HEK293 (cell line): ENCODE measurements at regions not wholly inside any gene's neighbourhood (a gene's known extent, or its start where the extent isn't known, plus 50 kb on each side); places are given as distances from the start of the nearest gene placed in this dataset.

Experiments used
- CTCF ChIA-PET: fragments of 350-600 bp; formaldehyde crosslinking; extraction: SDS; loops from one replicate; lab custom pipeline; 2021; ENCODE audit warnings: antibody characterized with exemption; lab: Yijun Ruan, JAX
- POLR2A ChIA-PET: fragments of 300-600 bp; formaldehyde crosslinking; extraction: SDS; loops from one replicate; lab custom pipeline; 2020; ENCODE audit warnings: antibody characterized with exemption, inconsistent platforms; lab: Yijun Ruan, JAX
- H3K27ac ChIP-seq: fragments of 200-500 bp; sonication (Bioruptor generic); 2 replicates; pipeline ENCODE4 v1.5.1; 2014; ENCODE audit warnings: low read depth, low read length, control low read depth, inconsistent platforms; ENCODE audit errors: extremely low read depth
- H3K36me3 ChIP-seq, 2 experiments: fragments of 200-500 bp in 1 of 2; sonication (Bioruptor generic) in 1 of 2; 1 replicate in 1 of 2; 2 replicates in 1 of 2; pipeline ENCODE4 v1.5.1; 2014 to 2017; ENCODE audit warnings: inconsistent platforms in 2 of 2, low read length in 2 of 2; ENCODE audit not compliant: control insufficient read depth in 2 of 2, insufficient read depth in 1 of 2
- H3K4me1 ChIP-seq: fragments of 200-500 bp; sonication (Bioruptor generic); 2 replicates; pipeline ENCODE4 v1.5.1; 2014; ENCODE audit warnings: mild to moderate bottlenecking, low read length, inconsistent platforms; ENCODE audit not compliant: control insufficient read depth, insufficient read depth
- H3K4me3 ChIP-seq: 2 replicates; pipeline ENCODE4 v1.5.1; 2011; ENCODE audit warnings: low read depth, mild to moderate bottlenecking, control low read depth, low read length, moderate library complexity
- H3K9me3 ChIP-seq: fragments of 200-500 bp; sonication (Bioruptor generic); 2 replicates; pipeline ENCODE4 v1.5.1; 2014; ENCODE audit warnings: low read depth, low read length, inconsistent platforms; ENCODE audit not compliant: control insufficient read depth, insufficient read depth
- TRIM28 ChIP-seq: IDR thresholded peaks from 2 replicates; pipeline ENCODE4 v1.6.1; 2011; ENCODE audit warnings: low read length, control low read depth, borderline replicate concordance
- YY1 ChIP-seq: fragments of 450-650 bp; formaldehyde crosslinking; IDR thresholded peaks from 2 replicates; pipeline ENCODE4 v1.5.1; 2018; ENCODE audit warnings: missing biosample characterization, missing genetic modification characterization
- ZBTB48 ChIP-seq: fragments of 450-650 bp; formaldehyde crosslinking; IDR thresholded peaks from 2 replicates; pipeline ENCODE4 v1.5.1; 2016; ENCODE audit warnings: missing biosample characterization, missing genetic modification characterization
- ZNF37A ChIP-seq: fragments of 450-650 bp; IDR thresholded peaks from 2 replicates; pipeline ENCODE4 v1.5.1; 2018; ENCODE audit warnings: missing biosample characterization, missing genetic modification characterization
- ZNF529 ChIP-seq: fragments of 450-650 bp; formaldehyde crosslinking; IDR thresholded peaks from 2 replicates; pipeline ENCODE4 v1.5.1; 2017; ENCODE audit warnings: missing genetic modification characterization, missing biosample characterization; ENCODE audit not compliant: insufficient replicate concordance
- ZNF629 ChIP-seq: fragments of 450-650 bp; formaldehyde crosslinking; IDR thresholded peaks from 2 replicates; pipeline ENCODE4 v1.5.1; 2017; ENCODE audit warnings: missing biosample characterization, missing genetic modification characterization
- ZNF768 ChIP-seq: fragments of 450-650 bp; formaldehyde crosslinking; IDR thresholded peaks from 2 replicates; pipeline ENCODE4 v1.5.1; 2018; ENCODE audit warnings: missing biosample characterization, mild to moderate bottlenecking, missing genetic modification characterization
- TF ChIP-seq, protein P1 (sequence below): fragments of 450-650 bp; formaldehyde crosslinking; IDR thresholded peaks from 2 replicates; pipeline ENCODE4 v1.5.1; 2016; ENCODE audit warnings: missing biosample characterization, missing genetic modification characterization, borderline replicate concordance
- TF ChIP-seq, protein P2 (sequence below): fragments of 450-650 bp; formaldehyde crosslinking; IDR thresholded peaks from 2 replicates; pipeline ENCODE4 v1.5.1; 2017; ENCODE audit warnings: missing biosample characterization, missing genetic modification characterization
- TF ChIP-seq, protein P3 (sequence below): fragments of 450-650 bp; formaldehyde crosslinking; IDR thresholded peaks from 2 replicates; pipeline ENCODE4 v1.5.1; 2016; ENCODE audit warnings: missing biosample characterization, missing genetic modification characterization
- TF ChIP-seq, protein P4 (sequence below): fragments of 450-650 bp; formaldehyde crosslinking; IDR thresholded peaks from 2 replicates; pipeline ENCODE4 v1.5.1; 2016; ENCODE audit warnings: missing biosample characterization, missing genetic modification characterization

DNA sequence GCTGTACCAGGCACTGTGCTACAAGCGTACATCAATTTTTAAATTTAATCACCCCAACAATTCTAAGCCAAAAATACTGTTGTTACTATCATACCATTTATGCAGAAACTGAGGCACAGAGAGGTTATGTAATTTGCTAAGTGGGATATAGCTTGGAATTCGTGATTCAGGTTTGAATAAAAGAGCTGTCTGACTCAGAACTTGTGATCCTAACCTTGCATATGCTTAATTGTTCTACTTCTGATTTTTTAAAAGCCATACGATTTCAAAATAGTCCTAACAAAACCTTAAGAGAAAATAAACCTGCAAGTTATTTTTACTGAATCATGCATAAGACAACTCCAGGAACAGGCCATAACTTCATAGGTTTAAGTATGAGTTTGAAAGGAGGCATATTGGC, 498.0 kb upstream of the CFAP20DC start:
- TF ChIP-seq ZNF529 (no peak), ZNF37A (tag by site-specific recombination) (no peak), ZNF768 (tag by site-specific recombination) (no peak), ZNF629 (tag by site-specific recombination) (no peak), YY1 (tag by site-specific recombination) (no peak), ZBTB48 (tag by site-specific recombination) (no peak)
- TF ChIP-seq, protein P1, sequence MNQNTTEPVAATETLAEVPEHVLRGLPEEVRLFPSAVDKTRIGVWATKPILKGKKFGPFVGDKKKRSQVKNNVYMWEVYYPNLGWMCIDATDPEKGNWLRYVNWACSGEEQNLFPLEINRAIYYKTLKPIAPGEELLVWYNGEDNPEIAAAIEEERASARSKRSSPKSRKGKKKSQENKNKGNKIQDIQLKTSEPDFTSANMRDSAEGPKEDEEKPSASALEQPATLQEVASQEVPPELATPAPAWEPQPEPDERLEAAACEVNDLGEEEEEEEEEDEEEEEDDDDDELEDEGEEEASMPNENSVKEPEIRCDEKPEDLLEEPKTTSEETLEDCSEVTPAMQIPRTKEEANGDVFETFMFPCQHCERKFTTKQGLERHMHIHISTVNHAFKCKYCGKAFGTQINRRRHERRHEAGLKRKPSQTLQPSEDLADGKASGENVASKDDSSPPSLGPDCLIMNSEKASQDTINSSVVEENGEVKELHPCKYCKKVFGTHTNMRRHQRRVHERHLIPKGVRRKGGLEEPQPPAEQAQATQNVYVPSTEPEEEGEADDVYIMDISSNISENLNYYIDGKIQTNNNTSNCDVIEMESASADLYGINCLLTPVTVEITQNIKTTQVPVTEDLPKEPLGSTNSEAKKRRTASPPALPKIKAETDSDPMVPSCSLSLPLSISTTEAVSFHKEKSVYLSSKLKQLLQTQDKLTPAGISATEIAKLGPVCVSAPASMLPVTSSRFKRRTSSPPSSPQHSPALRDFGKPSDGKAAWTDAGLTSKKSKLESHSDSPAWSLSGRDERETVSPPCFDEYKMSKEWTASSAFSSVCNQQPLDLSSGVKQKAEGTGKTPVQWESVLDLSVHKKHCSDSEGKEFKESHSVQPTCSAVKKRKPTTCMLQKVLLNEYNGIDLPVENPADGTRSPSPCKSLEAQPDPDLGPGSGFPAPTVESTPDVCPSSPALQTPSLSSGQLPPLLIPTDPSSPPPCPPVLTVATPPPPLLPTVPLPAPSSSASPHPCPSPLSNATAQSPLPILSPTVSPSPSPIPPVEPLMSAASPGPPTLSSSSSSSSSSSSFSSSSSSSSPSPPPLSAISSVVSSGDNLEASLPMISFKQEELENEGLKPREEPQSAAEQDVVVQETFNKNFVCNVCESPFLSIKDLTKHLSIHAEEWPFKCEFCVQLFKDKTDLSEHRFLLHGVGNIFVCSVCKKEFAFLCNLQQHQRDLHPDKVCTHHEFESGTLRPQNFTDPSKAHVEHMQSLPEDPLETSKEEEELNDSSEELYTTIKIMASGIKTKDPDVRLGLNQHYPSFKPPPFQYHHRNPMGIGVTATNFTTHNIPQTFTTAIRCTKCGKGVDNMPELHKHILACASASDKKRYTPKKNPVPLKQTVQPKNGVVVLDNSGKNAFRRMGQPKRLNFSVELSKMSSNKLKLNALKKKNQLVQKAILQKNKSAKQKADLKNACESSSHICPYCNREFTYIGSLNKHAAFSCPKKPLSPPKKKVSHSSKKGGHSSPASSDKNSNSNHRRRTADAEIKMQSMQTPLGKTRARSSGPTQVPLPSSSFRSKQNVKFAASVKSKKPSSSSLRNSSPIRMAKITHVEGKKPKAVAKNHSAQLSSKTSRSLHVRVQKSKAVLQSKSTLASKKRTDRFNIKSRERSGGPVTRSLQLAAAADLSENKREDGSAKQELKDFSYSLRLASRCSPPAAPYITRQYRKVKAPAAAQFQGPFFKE = no peak
- TF ChIP-seq, protein P2, sequence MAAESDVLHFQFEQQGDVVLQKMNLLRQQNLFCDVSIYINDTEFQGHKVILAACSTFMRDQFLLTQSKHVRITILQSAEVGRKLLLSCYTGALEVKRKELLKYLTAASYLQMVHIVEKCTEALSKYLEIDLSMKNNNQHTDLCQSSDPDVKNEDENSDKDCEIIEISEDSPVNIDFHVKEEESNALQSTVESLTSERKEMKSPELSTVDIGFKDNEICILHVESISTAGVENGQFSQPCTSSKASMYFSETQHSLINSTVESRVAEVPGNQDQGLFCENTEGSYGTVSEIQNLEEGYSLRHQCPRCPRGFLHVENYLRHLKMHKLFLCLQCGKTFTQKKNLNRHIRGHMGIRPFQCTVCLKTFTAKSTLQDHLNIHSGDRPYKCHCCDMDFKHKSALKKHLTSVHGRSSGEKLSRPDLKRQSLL (tag by site-specific recombination) = no peak
- Histone ChIP-seq H3K9me3 (no peaks in the 10 kb centered on the region), H3K27ac (no peak overlapping the region), H3K36me3 (no peaks in the 10 kb centered on the region), H3K4me3 (no peak overlapping the region), H3K4me1 (no peaks in the 10 kb centered on the region)
- POLR2A ChIA-PET = no interaction called here
- CTCF ChIA-PET = interaction anchor here (0.8 kb wide), 1 partner anchor 27 kb away, joined by 4 read pairs; no protein-coding TSS in a partner anchor

DNA sequence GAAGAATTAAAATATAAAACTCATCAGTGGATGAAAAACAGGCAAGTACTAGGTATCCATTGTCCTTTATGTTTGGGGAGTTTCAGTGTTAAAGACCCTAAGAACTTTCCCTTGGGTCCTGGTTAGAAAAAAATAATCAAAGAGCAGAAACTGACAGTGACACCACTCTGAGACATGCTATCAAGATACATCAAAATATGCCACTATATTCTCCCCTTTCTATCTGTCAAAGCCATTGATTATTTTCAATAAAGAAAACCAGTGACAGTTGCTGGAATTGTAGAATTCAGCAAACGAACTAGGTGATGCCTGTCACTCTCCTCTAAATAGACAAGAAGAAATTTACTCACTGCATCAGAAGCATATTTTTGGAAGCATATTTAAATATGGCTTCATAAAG, 496.7 kb upstream of the CFAP20DC start:
- POLR2A ChIA-PET = no interaction called here
- TF ChIP-seq TRIM28 = no peak
- TF ChIP-seq, protein P3, sequence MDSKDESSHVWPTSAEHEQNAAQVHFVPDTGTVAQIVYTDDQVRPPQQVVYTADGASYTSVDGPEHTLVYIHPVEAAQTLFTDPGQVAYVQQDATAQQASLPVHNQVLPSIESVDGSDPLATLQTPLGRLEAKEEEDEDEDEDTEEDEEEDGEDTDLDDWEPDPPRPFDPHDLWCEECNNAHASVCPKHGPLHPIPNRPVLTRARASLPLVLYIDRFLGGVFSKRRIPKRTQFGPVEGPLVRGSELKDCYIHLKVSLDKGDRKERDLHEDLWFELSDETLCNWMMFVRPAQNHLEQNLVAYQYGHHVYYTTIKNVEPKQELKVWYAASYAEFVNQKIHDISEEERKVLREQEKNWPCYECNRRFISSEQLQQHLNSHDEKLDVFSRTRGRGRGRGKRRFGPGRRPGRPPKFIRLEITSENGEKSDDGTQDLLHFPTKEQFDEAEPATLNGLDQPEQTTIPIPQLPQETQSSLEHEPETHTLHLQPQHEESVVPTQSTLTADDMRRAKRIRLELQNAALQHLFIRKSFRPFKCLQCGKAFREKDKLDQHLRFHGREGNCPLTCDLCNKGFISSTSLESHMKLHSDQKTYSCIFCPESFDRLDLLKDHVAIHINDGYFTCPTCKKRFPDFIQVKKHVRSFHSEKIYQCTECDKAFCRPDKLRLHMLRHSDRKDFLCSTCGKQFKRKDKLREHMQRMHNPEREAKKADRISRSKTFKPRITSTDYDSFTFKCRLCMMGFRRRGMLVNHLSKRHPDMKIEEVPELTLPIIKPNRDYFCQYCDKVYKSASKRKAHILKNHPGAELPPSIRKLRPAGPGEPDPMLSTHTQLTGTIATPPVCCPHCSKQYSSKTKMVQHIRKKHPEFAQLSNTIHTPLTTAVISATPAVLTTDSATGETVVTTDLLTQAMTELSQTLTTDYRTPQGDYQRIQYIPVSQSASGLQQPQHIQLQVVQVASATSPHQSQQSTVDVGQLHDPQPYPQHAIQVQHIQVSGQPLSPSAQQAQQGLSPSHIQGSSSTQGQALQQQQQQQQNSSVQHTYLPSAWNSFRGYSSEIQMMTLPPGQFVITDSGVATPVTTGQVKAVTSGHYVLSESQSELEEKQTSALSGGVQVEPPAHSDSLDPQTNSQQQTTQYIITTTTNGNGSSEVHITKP (tag by site-specific recombination) = no peak
- TF ChIP-seq, protein P4, sequence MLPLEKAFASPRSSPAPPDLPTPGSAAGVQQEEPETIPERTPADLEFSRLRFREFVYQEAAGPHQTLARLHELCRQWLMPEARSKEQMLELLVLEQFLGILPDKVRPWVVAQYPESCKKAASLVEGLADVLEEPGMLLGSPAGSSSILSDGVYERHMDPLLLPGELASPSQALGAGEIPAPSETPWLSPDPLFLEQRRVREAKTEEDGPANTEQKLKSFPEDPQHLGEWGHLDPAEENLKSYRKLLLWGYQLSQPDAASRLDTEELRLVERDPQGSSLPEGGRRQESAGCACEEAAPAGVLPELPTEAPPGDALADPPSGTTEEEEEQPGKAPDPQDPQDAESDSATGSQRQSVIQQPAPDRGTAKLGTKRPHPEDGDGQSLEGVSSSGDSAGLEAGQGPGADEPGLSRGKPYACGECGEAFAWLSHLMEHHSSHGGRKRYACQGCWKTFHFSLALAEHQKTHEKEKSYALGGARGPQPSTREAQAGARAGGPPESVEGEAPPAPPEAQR = no peak
- Histone ChIP-seq H3K36me3 (no peaks in the 10 kb centered on the region), H3K4me3 (no peak overlapping the region), H3K4me1 (no peaks in the 10 kb centered on the region), H3K9me3 (no peaks in the 10 kb centered on the region), H3K27ac (no peak overlapping the region)
- CTCF ChIA-PET = interaction anchor here (0.9 kb wide), 1 partner anchor 306 kb away, joined by 3 read pairs; no protein-coding TSS in a partner anchor
